ENCODE measurements at regions not wholly inside any gene's neighbourhood (a gene's known extent, or its start where the extent isn't known, plus 50 kb on each side); places are given as distances from the start of the nearest gene placed in this dataset.

DNA sequence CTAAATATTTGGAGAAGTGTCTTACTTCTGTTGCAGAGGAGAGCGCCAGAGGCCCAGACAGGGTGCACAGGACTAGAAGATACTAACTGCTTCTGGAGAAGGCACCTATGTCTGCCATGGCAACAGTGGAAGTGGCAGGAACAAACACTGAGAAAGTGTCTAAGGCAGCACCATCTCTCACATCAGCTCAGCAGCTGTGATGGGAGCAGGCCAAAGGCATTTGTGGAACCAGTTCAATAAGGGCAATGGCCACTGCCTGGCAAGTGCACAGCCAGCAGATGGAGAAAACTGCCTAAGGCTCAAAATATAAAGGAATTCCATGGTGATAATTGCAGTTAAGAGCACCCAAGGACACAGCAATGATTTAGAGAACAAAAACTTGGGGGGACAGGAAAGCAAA lies 563.0 kb upstream of the CCDC54 start:
- TF ChIP-seq CTCF (IDR thresholded peaks at IDR 0.05) (no peak), EP300 (IDR thresholded peaks at IDR 0.05) (no peak)

Data from esophagus muscularis mucosa (tissue), 3 donors.